ENCODE measurements at regions not wholly inside any gene's neighbourhood (a gene's known extent, or its start where the extent isn't known, plus 50 kb on each side); places are given as distances from the start of the nearest gene placed in this dataset.

GRCh38 chr4:140809676-140810075 lies 53.5 kb upstream of the TBC1D9 start:
- Histone ChIP-seq H3K27ac (ENCODE audit: low read depth in 2 of 2, low read length in 2 of 2) (no peak overlapping the region), H3K36me3 (ENCODE audit: control insufficient read depth in 2 of 2, insufficient read depth in 2 of 2, low read length in 2 of 2) (no peaks in the 10 kb centered on the region), H3K9ac (ENCODE audit: low read depth in 1 of 2, low read length in 2 of 2) (no peak overlapping the region), H3K9me3 (ENCODE audit: control insufficient read depth in 2 of 2, low read length in 2 of 2) (no peaks in the 10 kb centered on the region), H3K4me1 (ENCODE audit: control insufficient read depth in 2 of 2, insufficient read depth in 2 of 2, low read length in 2 of 2) (no peaks in the 10 kb centered on the region), H3K27me3 (ENCODE audit: control insufficient read depth in 2 of 2, insufficient read depth in 2 of 2, low read length in 2 of 2) (no peaks in the 10 kb centered on the region), H3K4me3 (ENCODE audit: low read length in 2 of 2) (no peak overlapping the region)

GRCh38 chr4:140808256-140808655 lies 52.1 kb upstream of the TBC1D9 start:
- no peaks in the 10 kb centered on the region for H3K27me3 ChIP-seq (ENCODE audit: control insufficient read depth in 2 of 2, insufficient read depth in 2 of 2, low read length in 2 of 2)
- no peak overlapping the region for H3K4me3 ChIP-seq (ENCODE audit: low read length in 2 of 2)
- no peaks in the 10 kb centered on the region for H3K9me3 ChIP-seq (ENCODE audit: control insufficient read depth in 2 of 2, low read length in 2 of 2)
- peak overlapping the region; percentile 57 to 65 for H3K27ac ChIP-seq (ENCODE audit: low read depth in 2 of 2, low read length in 2 of 2)
- H3K4me1 ChIP-seq (ENCODE audit: control insufficient read depth in 2 of 2, insufficient read depth in 2 of 2, low read length in 2 of 2): no peaks in the 10 kb centered on the region
- no peaks in the 10 kb centered on the region for H3K36me3 ChIP-seq (ENCODE audit: control insufficient read depth in 2 of 2, insufficient read depth in 2 of 2, low read length in 2 of 2)
- peak overlapping the region in 1 of 2 donors; percentile 5 for H3K9ac ChIP-seq (ENCODE audit: low read depth in 1 of 2, low read length in 2 of 2)

- H3K4me1 ChIP-seq (ENCODE audit: control insufficient read depth in 2 of 2, insufficient read depth in 2 of 2, low read length in 2 of 2): no peaks in the 10 kb centered on the region
- H3K36me3 ChIP-seq (ENCODE audit: control insufficient read depth in 2 of 2, insufficient read depth in 2 of 2, low read length in 2 of 2): no peaks in the 10 kb centered on the region
- no peak overlapping the region for H3K9ac ChIP-seq (ENCODE audit: low read depth in 1 of 2, low read length in 2 of 2)
- H3K9me3 ChIP-seq (ENCODE audit: control insufficient read depth in 2 of 2, low read length in 2 of 2): no peaks in the 10 kb centered on the region
- peak overlapping the region; percentile 57 to 65 for H3K27ac ChIP-seq (ENCODE audit: low read depth in 2 of 2, low read length in 2 of 2)
- H3K27me3 ChIP-seq (ENCODE audit: control insufficient read depth in 2 of 2, insufficient read depth in 2 of 2, low read length in 2 of 2): no peaks in the 10 kb centered on the region
- H3K4me3 ChIP-seq (ENCODE audit: low read length in 2 of 2): peak overlapping the region in 1 of 2 donors; percentile 22
Observed at GRCh38 chr4:140807491-140808252, 51.5 kb upstream of the TBC1D9 start.

DNA sequence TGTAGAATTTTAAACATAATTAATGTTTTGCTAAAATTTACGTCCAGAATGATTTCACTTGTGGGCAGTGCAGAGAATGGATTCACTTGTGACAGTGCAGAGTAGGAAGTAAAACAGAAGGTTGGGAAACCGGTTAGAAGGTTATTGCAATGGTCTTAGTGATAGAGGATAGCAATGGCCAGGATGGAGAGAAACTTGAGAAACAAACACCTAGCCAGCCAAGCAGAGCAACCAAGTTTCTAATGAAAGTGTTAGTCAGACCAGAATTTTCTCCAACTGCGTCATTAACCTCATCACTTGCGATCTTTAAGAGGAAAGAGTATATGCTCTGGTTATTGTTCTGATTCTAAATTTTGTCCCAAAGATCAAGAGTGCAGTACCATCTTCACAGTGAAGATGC lies 50.0 kb upstream of the TBC1D9 start:
- H3K27me3 ChIP-seq (ENCODE audit: control insufficient read depth in 2 of 2, insufficient read depth in 2 of 2, low read length in 2 of 2): no peaks in the 10 kb centered on the region
- H3K27ac ChIP-seq (ENCODE audit: low read depth in 2 of 2, low read length in 2 of 2): no peak overlapping the region
- H3K4me1 ChIP-seq (ENCODE audit: control insufficient read depth in 2 of 2, insufficient read depth in 2 of 2, low read length in 2 of 2): no peaks in the 10 kb centered on the region
- H3K9ac ChIP-seq (ENCODE audit: low read depth in 1 of 2, low read length in 2 of 2): no peak overlapping the region
- no peaks in the 10 kb centered on the region for H3K9me3 ChIP-seq (ENCODE audit: control insufficient read depth in 2 of 2, low read length in 2 of 2)
- H3K4me3 ChIP-seq (ENCODE audit: low read length in 2 of 2): no peak overlapping the region
- H3K36me3 ChIP-seq (ENCODE audit: control insufficient read depth in 2 of 2, insufficient read depth in 2 of 2, low read length in 2 of 2): no peaks in the 10 kb centered on the region
